HepG2 (cell line): ENCODE measurements at regions not wholly inside any gene's neighbourhood (a gene's known extent, or its start where the extent isn't known, plus 50 kb on each side); places are given as distances from the start of the nearest gene placed in this dataset.
A peak's percentile ranks its signal among the peaks of the same experiment; 100 is the strongest.

ENCODE experiments used
- FOXA1 ChIP-seq, 2 experiments: fragments of 450-650 bp in 1 of 2; sonication (generic) in 1 of 2; formaldehyde crosslinking in 1 of 2; IDR thresholded peaks; 2 replicates each; pipeline versions ENCODE4 v1.4.0 to v1.6.1; 2016 to 2020; ENCODE audit warnings: missing genetic modification reagents in 1 of 2
- HNF4A ChIP-seq: sonication (generic); formaldehyde crosslinking; IDR thresholded peaks from 2 replicates; pipeline ENCODE4 v1.4.0; 2020; ENCODE audit warnings: missing genetic modification reagents
- JUN ChIP-seq: sonication (generic); formaldehyde crosslinking; IDR thresholded peaks from 2 replicates; pipeline ENCODE4 v1.4.0; 2020; ENCODE audit warnings: mild to moderate bottlenecking, missing genetic modification reagents
- KAT8 ChIP-seq: IDR thresholded peaks from 2 replicates; pipeline ENCODE4 v1.6.1; 2016; ENCODE audit warnings: missing genetic modification reagents, missing compliant biosample characterization
- KLF15 ChIP-seq: sonication (generic); formaldehyde crosslinking; IDR thresholded peaks from 2 replicates; pipeline ENCODE4 v1.8.1; 2023; ENCODE audit warnings: borderline replicate concordance, mild to moderate bottlenecking, inconsistent platforms, missing genetic modification reagents, mixed read lengths
- PITX1 ChIP-seq: sonication (generic); formaldehyde crosslinking; IDR thresholded peaks from 2 replicates; pipeline ENCODE4 v1.5.1; 2020; ENCODE audit warnings: mild to moderate bottlenecking, missing genetic modification reagents
- PPARG ChIP-seq: conservative IDR thresholded peaks from 2 replicates; pipeline ENCODE4 v1.6.1; 2016; ENCODE audit warnings: missing biosample characterization, missing genetic modification reagents
- SMARCE1 ChIP-seq: fragments of 450-650 bp; IDR thresholded peaks from 2 replicates; pipeline ENCODE4 v1.6.1; 2017; ENCODE audit warnings: borderline replicate concordance
- TEAD3 ChIP-seq: optimal IDR thresholded peaks from 2 replicates; pipeline ENCODE3; 2016; ENCODE audit warnings: borderline replicate concordance
- TF ChIP-seq, protein P1 (sequence below): sonication (generic); formaldehyde crosslinking; conservative IDR thresholded peaks from 2 replicates; pipeline ENCODE4 v1.8.0; 2022; ENCODE audit warnings: mild to moderate bottlenecking, moderate library complexity, missing genetic modification reagents
- TF ChIP-seq, protein P2 (sequence below): sonication (generic); formaldehyde crosslinking; IDR thresholded peaks from 2 replicates; pipeline ENCODE4 v1.4.0; 2020; ENCODE audit warnings: missing genetic modification reagents
- TF ChIP-seq, protein P3 (sequence below): sonication (generic); formaldehyde crosslinking; IDR thresholded peaks from 2 replicates; pipeline ENCODE4 v1.4.0; 2020; ENCODE audit warnings: missing genetic modification reagents, mild to moderate bottlenecking, borderline replicate concordance
- TF ChIP-seq, protein P4 (sequence below): sonication (generic); formaldehyde crosslinking; IDR thresholded peaks from 2 replicates; pipeline ENCODE4 v1.8.0; 2022; ENCODE audit warnings: mild to moderate bottlenecking, missing genetic modification reagents, moderate library complexity
- TF ChIP-seq, protein P5 (sequence below): sonication (generic); formaldehyde crosslinking; IDR thresholded peaks from 2 replicates; pipeline ENCODE4 v1.4.0; 2020; ENCODE audit warnings: missing genetic modification reagents
- TF ChIP-seq, protein P6 (sequence below): IDR thresholded peaks from 2 replicates; pipeline ENCODE4 v1.6.1; 2018; ENCODE audit warnings: missing genetic modification reagents, mild to moderate bottlenecking, missing compliant biosample characterization

DNA sequence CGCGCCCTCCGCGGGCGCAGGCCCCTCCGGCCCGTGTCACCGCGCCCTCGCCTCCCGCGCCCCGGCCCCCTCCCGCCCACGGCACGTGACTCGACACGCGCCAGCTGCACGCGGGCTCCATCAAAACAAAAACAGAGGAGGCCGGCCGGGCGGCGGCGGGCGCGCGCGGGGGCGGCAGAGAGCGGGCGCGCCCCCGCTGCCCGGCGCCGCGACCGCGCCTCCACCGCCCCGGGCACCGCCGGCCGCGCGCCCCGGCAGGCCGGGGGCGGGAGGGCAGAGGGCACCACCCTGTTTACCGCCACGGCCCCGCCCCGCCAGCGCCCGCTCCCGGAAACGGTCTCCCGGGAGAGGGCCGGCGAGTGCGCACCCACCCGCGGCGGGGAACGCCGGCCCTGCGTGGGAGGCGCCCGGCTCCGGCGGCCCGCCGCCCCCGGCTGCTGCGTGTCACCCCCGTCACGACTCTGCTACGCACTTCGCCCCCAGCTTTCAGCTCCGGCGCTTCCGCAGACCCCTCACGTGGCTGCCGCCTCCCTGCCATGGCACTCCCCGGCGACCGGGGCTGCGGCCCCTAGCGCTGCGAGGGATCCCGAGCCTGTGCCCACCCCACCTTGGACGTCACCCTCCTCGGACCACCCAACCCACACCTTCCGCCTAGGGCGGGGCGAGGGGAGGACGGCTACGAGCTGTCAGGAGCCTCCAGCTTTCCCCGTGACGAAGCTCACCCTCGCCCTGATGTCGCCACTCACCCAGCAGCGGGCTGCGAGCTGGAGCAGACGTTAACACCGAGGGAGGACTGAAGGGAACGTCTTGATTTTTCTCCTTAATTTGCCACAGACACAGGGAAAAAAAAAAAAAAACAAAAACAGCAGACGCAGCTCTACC is 221.6 kb upstream of the MKLN1 start (continued):
- TF ChIP-seq, protein P1, sequence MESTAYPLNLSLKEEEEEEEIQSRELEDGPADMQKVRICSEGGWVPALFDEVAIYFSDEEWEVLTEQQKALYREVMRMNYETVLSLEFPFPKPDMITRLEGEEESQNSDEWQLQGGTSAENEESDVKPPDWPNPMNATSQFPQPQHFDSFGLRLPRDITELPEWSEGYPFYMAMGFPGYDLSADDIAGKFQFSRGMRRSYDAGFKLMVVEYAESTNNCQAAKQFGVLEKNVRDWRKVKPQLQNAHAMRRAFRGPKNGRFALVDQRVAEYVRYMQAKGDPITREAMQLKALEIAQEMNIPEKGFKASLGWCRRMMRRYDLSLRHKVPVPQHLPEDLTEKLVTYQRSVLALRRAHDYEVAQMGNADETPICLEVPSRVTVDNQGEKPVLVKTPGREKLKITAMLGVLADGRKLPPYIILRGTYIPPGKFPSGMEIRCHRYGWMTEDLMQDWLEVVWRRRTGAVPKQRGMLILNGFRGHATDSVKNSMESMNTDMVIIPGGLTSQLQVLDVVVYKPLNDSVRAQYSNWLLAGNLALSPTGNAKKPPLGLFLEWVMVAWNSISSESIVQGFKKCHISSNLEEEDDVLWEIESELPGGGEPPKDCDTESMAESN (CRISPR knock-in tag) = peak; percentile 56
- TF ChIP-seq, protein P2, sequence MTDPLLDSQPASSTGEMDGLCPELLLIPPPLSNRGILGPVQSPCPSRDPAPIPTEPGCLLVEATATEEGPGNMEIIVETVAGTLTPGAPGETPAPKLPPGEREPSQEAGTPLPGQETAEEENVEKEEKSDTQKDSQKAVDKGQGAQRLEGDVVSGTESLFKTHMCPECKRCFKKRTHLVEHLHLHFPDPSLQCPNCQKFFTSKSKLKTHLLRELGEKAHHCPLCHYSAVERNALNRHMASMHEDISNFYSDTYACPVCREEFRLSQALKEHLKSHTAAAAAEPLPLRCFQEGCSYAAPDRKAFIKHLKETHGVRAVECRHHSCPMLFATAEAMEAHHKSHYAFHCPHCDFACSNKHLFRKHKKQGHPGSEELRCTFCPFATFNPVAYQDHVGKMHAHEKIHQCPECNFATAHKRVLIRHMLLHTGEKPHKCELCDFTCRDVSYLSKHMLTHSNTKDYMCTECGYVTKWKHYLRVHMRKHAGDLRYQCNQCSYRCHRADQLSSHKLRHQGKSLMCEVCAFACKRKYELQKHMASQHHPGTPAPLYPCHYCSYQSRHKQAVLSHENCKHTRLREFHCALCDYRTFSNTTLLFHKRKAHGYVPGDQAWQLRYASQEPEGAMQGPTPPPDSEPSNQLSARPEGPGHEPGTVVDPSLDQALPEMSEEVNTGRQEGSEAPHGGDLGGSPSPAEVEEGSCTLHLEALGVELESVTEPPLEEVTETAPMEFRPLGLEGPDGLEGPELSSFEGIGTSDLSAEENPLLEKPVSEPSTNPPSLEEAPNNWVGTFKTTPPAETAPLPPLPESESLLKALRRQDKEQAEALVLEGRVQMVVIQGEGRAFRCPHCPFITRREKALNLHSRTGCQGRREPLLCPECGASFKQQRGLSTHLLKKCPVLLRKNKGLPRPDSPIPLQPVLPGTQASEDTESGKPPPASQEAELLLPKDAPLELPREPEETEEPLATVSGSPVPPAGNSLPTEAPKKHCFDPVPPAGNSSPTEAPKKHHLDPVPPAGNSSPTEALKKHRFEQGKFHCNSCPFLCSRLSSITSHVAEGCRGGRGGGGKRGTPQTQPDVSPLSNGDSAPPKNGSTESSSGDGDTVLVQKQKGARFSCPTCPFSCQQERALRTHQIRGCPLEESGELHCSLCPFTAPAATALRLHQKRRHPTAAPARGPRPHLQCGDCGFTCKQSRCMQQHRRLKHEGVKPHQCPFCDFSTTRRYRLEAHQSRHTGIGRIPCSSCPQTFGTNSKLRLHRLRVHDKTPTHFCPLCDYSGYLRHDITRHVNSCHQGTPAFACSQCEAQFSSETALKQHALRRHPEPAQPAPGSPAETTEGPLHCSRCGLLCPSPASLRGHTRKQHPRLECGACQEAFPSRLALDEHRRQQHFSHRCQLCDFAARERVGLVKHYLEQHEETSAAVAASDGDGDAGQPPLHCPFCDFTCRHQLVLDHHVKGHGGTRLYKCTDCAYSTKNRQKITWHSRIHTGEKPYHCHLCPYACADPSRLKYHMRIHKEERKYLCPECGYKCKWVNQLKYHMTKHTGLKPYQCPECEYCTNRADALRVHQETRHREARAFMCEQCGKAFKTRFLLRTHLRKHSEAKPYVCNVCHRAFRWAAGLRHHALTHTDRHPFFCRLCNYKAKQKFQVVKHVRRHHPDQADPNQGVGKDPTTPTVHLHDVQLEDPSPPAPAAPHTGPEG (CRISPR knock-in tag) = no peak
- TF ChIP-seq KLF15 (no peak), HNF4A (CRISPR knock-in tag) (no peak), PPARG (CRISPR knock-in tag) (no peak), TEAD3 (CRISPR knock-in tag) (peak; percentile 13), KAT8 (no peak), PITX1 (CRISPR knock-in tag) (no peak), JUN (CRISPR knock-in tag) (no peak), SMARCE1 (no peak), FOXA1 (IDR thresholded peaks at IDR 0.05) (no peak), FOXA1 (CRISPR knock-in tag; IDR thresholded peaks at IDR 0.05) (no peak)
- TF ChIP-seq, protein P3, sequence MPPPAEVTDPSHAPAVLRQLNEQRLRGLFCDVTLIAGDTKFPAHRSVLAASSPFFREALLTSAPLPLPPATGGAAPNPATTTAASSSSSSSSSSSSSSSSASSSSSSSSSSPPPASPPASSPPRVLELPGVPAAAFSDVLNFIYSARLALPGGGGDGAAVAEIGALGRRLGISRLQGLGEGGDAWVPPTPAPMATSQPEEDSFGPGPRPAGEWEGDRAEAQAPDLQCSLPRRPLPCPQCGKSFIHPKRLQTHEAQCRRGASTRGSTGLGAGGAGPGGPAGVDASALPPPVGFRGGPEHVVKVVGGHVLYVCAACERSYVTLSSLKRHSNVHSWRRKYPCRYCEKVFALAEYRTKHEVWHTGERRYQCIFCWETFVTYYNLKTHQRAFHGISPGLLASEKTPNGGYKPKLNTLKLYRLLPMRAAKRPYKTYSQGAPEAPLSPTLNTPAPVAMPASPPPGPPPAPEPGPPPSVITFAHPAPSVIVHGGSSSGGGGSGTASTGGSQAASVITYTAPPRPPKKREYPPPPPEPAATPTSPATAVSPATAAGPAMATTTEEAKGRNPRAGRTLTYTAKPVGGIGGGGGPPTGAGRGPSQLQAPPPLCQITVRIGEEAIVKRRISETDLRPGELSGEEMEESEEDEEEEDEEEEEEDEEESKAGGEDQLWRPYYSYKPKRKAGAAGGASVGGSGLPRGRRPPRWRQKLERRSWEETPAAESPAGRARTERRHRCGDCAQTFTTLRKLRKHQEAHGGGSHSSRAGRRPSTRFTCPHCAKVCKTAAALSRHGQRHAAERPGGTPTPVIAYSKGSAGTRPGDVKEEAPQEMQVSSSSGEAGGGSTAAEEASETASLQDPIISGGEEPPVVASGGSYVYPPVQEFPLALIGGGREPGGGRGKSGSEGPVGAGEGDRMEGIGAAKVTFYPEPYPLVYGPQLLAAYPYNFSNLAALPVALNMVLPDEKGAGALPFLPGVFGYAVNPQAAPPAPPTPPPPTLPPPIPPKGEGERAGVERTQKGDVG (CRISPR knock-in tag) = no peak
- TF ChIP-seq, protein P4, sequence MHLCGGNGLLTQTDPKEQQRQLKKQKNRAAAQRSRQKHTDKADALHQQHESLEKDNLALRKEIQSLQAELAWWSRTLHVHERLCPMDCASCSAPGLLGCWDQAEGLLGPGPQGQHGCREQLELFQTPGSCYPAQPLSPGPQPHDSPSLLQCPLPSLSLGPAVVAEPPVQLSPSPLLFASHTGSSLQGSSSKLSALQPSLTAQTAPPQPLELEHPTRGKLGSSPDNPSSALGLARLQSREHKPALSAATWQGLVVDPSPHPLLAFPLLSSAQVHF (CRISPR knock-in tag) = no peak
- TF ChIP-seq, protein P5, sequence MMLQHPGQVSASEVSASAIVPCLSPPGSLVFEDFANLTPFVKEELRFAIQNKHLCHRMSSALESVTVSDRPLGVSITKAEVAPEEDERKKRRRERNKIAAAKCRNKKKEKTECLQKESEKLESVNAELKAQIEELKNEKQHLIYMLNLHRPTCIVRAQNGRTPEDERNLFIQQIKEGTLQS (CRISPR knock-in tag) = no peak
- TF ChIP-seq, protein P6, sequence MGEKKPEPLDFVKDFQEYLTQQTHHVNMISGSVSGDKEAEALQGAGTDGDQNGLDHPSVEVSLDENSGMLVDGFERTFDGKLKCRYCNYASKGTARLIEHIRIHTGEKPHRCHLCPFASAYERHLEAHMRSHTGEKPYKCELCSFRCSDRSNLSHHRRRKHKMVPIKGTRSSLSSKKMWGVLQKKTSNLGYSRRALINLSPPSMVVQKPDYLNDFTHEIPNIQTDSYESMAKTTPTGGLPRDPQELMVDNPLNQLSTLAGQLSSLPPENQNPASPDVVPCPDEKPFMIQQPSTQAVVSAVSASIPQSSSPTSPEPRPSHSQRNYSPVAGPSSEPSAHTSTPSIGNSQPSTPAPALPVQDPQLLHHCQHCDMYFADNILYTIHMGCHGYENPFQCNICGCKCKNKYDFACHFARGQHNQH = 0 out of 2 replicates have a peak, but pooled peaks have one; percentile 35
